ENCODE measurements at regions not wholly inside any gene's neighbourhood (a gene's known extent, or its start where the extent isn't known, plus 50 kb on each side); places are given as distances from the start of the nearest gene placed in this dataset.

DNA sequence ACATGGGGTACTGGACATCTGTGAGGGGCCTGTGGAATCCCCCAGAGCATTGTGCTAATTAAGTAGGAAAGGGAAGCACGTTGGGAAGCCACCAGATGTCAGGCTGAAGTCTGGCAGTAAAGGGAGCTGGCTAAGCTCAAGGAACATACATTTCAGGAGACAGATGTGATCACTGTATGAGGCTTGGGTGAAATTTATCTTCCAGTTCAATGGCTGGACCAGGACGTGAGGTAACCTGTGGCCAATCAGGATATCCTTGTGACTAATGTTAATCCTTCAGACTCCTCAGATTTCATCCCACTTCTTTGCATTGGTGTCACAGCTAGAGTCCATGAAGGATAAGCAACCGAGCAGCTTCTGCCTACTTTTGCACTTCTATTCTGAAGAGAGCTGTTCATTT lies 110.2 kb upstream of the APP start:
- TF ChIP-seq POLR2A (IDR thresholded peaks at IDR 0.05) = no peak
- TF ChIP-seq CTCF (IDR thresholded peaks at IDR 0.05) = no peak
